Panc1 (cell line): ENCODE measurements at regions not wholly inside any gene's neighbourhood (a gene's known extent, or its start where the extent isn't known, plus 50 kb on each side); places are given as distances from the start of the nearest gene placed in this dataset.

Experiments used
- ATAC-seq: fragments of 200-7000 bp; cut with Tn5 transposase; 2 replicates; pipeline ENCODE4 v1.9.1; 2020; ENCODE audit warnings: mild to moderate bottlenecking, moderate library complexity
- BruUV-seq: library from RNA; stranded (reverse); fragments of 400-500 nt; replicated peaks from 2 replicates; lab custom pipeline; 2021; lab: Mats Ljungman, UMichigan
- CTCF ChIA-PET: fragments of 300-600 bp; sonication (Branson Sonifier 250); formaldehyde crosslinking; loops from one replicate; lab custom pipeline; 2022; ENCODE audit warnings: antibody characterized with exemption; lab: Charles Lee
- POLR2A ChIA-PET: fragments of 300-600 bp; sonication (Branson Sonifier 250); formaldehyde crosslinking; loops from one replicate; lab custom pipeline; 2022; ENCODE audit warnings: antibody characterized with exemption; lab: Charles Lee
- DNase-seq: peaks from one replicate; pipeline ENCODE4 v3.0.0-alpha.2; 2010; ENCODE audit warnings: low read depth, low spot score
- H3K27ac ChIP-seq: 2 replicates; pipeline ENCODE4 v1.5.1; 2011; ENCODE audit warnings: mild to moderate bottlenecking, low read length, inconsistent platforms
- H3K27me3 ChIP-seq: fragments of 200-500 bp; sonication (Bioruptor generic); 2 replicates; pipeline ENCODE4 v1.6.0; 2014; ENCODE audit warnings: low read length, inconsistent platforms; ENCODE audit not compliant: control insufficient read depth, insufficient read depth
- H3K36me3 ChIP-seq: fragments of 200-500 bp; sonication (Bioruptor generic); 2 replicates; pipeline ENCODE4 v1.5.1; 2014; ENCODE audit warnings: inconsistent platforms, mild to moderate bottlenecking, low read length, moderate library complexity; ENCODE audit not compliant: control insufficient read depth, insufficient read depth
- H3K4me1 ChIP-seq: 2 replicates; pipeline ENCODE4 v1.5.1; 2011; ENCODE audit warnings: inconsistent platforms, mild to moderate bottlenecking, low read length, moderate library complexity; ENCODE audit not compliant: control insufficient read depth, insufficient read depth
- H3K4me3 ChIP-seq, 2 experiments: 2 replicates each; pipeline ENCODE4 v1.5.1; 2011 to 2012; ENCODE audit warnings: low read depth in 2 of 2, low read length in 2 of 2, mild to moderate bottlenecking in 2 of 2, inconsistent platforms in 1 of 2, moderate library complexity in 1 of 2
- H3K9me3 ChIP-seq: fragments of 200-500 bp; sonication (Bioruptor generic); 2 replicates; pipeline ENCODE4 v1.5.1; 2014; ENCODE audit warnings: low read depth, mild to moderate bottlenecking, inconsistent platforms, low read length, moderate library complexity; ENCODE audit not compliant: control insufficient read depth, insufficient read depth
- CTCF ChIP-seq: fragments of 450-650 bp; IDR thresholded peaks from 2 replicates; pipeline ENCODE4 v1.5.1; 2017; ENCODE audit warnings: mild to moderate bottlenecking
- POLR2AphosphoS5 ChIP-seq: IDR thresholded peaks from 2 replicates; pipeline ENCODE4 v1.6.1; 2012; ENCODE audit warnings: mild to moderate bottlenecking, low read depth, low read length, moderate library complexity
- REST ChIP-seq, 2 experiments: IDR thresholded peaks; 2 replicates each; pipeline ENCODE4 v1.6.1; 2011 to 2012; ENCODE audit warnings: low read depth in 2 of 2, control low read depth in 1 of 2, low read length in 1 of 2, mild to moderate bottlenecking in 1 of 2, moderate library complexity in 1 of 2; ENCODE audit not compliant: insufficient read depth in 1 of 2
- SIN3A ChIP-seq: IDR thresholded peaks from 2 replicates; pipeline ENCODE4 v1.6.1; 2012; ENCODE audit warnings: low read depth, mild to moderate bottlenecking, low read length, moderate library complexity, borderline replicate concordance; ENCODE audit not compliant: insufficient read depth
- TCF7L2 ChIP-seq: IDR thresholded peaks from 2 replicates; pipeline ENCODE4 v1.6.1; 2011; ENCODE audit warnings: mild to moderate bottlenecking, low read depth, low read length, inconsistent platforms
- in situ Hi-C: cut with HindIII; loops from 2 replicates; pipeline ENCODE4 v1.10.0; 2016; ENCODE audit warnings: low sequenced_read_pairs, low pct_unique_long_range_greater_than_20kb
- intact Hi-C: fragments of 100-400 bp; cut with micrococcal nuclease; formaldehyde crosslinking; loops from one replicate; pipeline ENCODE4 v1.10.0; 2022; ENCODE audit not compliant: unreplicated experiment

GRCh38 chr16:20216591-20217217 is 110.6 kb downstream of the GP2 start:
- H3K4me1 ChIP-seq: no peaks in the 10 kb centered on the region
- intact Hi-C loops: no loop called here
- POLR2A ChIA-PET: no interaction called here
- H3K36me3 ChIP-seq: no peaks in the 10 kb centered on the region
- H3K9me3 ChIP-seq: no peaks in the 10 kb centered on the region
- ATAC-seq: no peak
- peaks cover 17% of the 10 kb centered on the region; the same call in 1 of the 2 replicates for H3K27me3 ChIP-seq
- CTCF ChIA-PET: no interaction called here
- no peak overlapping the region for H3K4me3 ChIP-seq
- BruUV-seq: no TSS peak
- no peak overlapping the region for H3K27ac ChIP-seq
- in situ Hi-C loops: no loop called here
- TF ChIP-seq CTCF: no peak
- no peak for TF ChIP-seq REST (IDR thresholded peaks at IDR 0.05; ENCODE audit: insufficient read depth in 1 of 2, low read depth in 2 of 2, low read length in 1 of 2)
- no peak for TF ChIP-seq SIN3A
- no peak for TF ChIP-seq POLR2AphosphoS5
- no peak for TF ChIP-seq TCF7L2
- DNase-seq: no peak

- ATAC-seq (no peak), DNase-seq (no peak)
- POLR2A ChIA-PET: no interaction called here
- CTCF ChIA-PET: no interaction called here
- BruUV-seq: no TSS peak
- H3K27ac ChIP-seq: no peak overlapping the region
- TF ChIP-seq SIN3A (no peak), CTCF (no peak), TCF7L2 (no peak), POLR2AphosphoS5 (no peak), REST (IDR thresholded peaks at IDR 0.05; ENCODE audit: insufficient read depth in 1 of 2, low read depth in 2 of 2, low read length in 1 of 2) (no peak)
- in situ Hi-C loops (no loop called here), intact Hi-C loops (no loop called here)
- no peaks in the 10 kb centered on the region for H3K4me1 ChIP-seq
- H3K36me3 ChIP-seq: no peaks in the 10 kb centered on the region
- H3K9me3 ChIP-seq: no peaks in the 10 kb centered on the region
- H3K4me3 ChIP-seq: no peak overlapping the region
- peaks cover 18% of the 10 kb centered on the region; the same call in 1 of the 2 replicates for H3K27me3 ChIP-seq
These were observed 112.9 kb downstream of the GP2 start for GRCh38 chr16:20214401-20214800.
